ENCODE measurements at regions not wholly inside any gene's neighbourhood (a gene's known extent, or its start where the extent isn't known, plus 50 kb on each side); places are given as distances from the start of the nearest gene placed in this dataset.

DNA sequence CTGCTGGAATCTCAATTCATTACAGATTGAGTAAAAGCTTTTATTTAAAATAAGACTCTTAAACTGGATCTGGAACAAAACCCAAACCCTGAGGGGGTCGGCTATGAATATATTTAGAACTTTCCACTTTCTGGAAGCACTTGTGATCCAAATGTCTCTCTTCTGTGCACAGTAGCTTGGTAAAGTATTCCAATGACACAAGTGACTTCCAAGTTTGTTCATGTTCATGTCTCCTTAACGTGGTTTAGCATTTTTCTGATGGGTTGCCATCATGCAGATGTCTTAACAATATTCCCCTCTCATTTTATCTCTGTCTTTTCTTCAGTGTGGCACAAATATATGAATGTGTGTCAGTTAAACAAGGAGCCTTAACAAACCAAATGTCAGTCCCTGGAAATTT, 191.9 kb upstream of the SORCS1 start:
- no peak for DNase-seq
- Histone ChIP-seq H3K27me3 (no peaks in the 10 kb centered on the region), H3K36me3 (no peaks in the 10 kb centered on the region), H3K4me1 (no peaks in the 10 kb centered on the region), H3K4me3 (no peak overlapping the region), H3K9me3 (no peaks in the 10 kb centered on the region), H3K27ac (no peak overlapping the region)
- TF ChIP-seq POLR2A (IDR thresholded peaks at IDR 0.05) = no peak
- TF ChIP-seq, protein P1, sequence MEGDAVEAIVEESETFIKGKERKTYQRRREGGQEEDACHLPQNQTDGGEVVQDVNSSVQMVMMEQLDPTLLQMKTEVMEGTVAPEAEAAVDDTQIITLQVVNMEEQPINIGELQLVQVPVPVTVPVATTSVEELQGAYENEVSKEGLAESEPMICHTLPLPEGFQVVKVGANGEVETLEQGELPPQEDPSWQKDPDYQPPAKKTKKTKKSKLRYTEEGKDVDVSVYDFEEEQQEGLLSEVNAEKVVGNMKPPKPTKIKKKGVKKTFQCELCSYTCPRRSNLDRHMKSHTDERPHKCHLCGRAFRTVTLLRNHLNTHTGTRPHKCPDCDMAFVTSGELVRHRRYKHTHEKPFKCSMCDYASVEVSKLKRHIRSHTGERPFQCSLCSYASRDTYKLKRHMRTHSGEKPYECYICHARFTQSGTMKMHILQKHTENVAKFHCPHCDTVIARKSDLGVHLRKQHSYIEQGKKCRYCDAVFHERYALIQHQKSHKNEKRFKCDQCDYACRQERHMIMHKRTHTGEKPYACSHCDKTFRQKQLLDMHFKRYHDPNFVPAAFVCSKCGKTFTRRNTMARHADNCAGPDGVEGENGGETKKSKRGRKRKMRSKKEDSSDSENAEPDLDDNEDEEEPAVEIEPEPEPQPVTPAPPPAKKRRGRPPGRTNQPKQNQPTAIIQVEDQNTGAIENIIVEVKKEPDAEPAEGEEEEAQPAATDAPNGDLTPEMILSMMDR (IDR thresholded peaks at IDR 0.05) = no peak
- intact Hi-C loops (cut with DNase I; ENCODE audit: low total_unique reads) = no loop called here

DNA sequence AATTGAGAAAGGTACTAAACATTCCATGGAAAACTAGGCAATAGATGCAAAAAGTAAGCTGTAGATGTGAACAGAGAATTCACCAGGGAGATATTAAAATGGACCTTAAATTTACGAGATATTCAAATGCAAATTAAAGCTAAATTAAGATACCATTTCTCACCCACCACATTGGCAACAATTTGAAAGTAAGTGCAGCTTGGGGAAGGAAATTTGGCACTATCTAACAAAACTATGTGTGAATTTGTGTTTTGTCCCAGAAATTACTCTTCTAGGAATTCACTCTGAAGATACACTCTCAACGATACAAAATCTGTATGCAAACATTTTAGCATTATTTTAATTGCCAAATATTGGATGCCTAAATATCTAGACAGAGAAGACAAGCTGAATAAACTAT, 178.2 kb upstream of the SORCS1 start:
- Histone ChIP-seq H3K9me3 (no peaks in the 10 kb centered on the region), H3K4me1 (no peaks in the 10 kb centered on the region), H3K27me3 (no peaks in the 10 kb centered on the region), H3K27ac (no peak overlapping the region), H3K4me3 (no peak overlapping the region), H3K36me3 (no peaks in the 10 kb centered on the region)
- intact Hi-C loops (cut with DNase I; ENCODE audit: low total_unique reads) = no loop called here
- DNase-seq = no peak
- TF ChIP-seq, protein P1 (IDR thresholded peaks at IDR 0.05) = no peak
- TF ChIP-seq POLR2A (IDR thresholded peaks at IDR 0.05) = no peak

DNA sequence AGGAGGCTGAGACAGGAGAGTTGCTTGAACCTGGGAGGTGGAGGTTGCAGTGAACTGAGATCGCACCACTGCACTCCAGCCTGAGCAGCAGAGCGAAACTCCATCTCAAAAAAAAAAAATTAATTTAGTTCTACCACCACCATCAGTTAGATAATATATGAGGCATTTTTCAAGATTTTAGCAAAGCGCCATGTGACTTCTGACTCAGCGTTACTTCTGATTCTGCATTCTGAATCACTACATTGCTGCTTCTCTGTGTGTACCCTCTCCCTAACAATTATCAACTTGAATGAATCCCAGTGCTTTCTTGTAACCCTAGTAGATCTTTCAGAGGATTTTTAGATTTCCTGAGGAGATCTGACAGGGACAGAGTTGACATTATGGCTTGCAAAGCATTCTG, 176.8 kb upstream of the SORCS1 start:
- H3K4me1 ChIP-seq = no peaks in the 10 kb centered on the region
- DNase-seq = no peak
- no peaks in the 10 kb centered on the region for H3K27me3 ChIP-seq
- H3K36me3 ChIP-seq = no peaks in the 10 kb centered on the region
- no peak for TF ChIP-seq POLR2A (IDR thresholded peaks at IDR 0.05)
- TF ChIP-seq, protein P1 (IDR thresholded peaks at IDR 0.05) = no peak
- H3K27ac ChIP-seq = no peak overlapping the region
- no peaks in the 10 kb centered on the region for H3K9me3 ChIP-seq
- intact Hi-C loops (cut with DNase I; ENCODE audit: low total_unique reads) = no loop called here
- H3K4me3 ChIP-seq = no peak overlapping the region

DNA sequence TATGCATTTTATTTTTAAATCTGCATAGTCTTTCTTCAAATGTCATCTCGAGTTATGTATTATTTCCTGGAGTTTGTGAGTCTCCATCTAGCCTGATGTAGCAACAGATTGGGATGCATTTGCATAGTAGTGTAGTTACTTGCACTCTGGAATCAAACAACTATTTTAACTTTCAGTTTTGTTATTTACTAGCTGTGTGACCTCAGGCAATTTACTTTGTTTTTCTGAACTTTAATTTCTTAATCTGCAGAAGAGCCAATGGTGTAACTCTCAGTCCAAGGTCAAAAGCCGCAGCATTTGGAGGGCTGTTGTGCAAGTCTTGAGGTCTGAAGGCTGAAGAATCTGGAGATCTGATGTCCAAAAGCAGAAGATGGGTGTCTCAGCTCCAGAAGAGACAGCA, 175.8 kb upstream of the SORCS1 start:
- Histone ChIP-seq H3K9me3 (no peaks in the 10 kb centered on the region), H3K27ac (no peak overlapping the region), H3K4me3 (no peak overlapping the region), H3K27me3 (no peaks in the 10 kb centered on the region), H3K36me3 (no peaks in the 10 kb centered on the region), H3K4me1 (no peaks in the 10 kb centered on the region)
- TF ChIP-seq POLR2A (IDR thresholded peaks at IDR 0.05) = no peak
- TF ChIP-seq, protein P1 (IDR thresholded peaks at IDR 0.05) = no peak
- DNase-seq = peak; percentile 14 to 16
- intact Hi-C loops (cut with DNase I; ENCODE audit: low total_unique reads) = no loop called here

DNA sequence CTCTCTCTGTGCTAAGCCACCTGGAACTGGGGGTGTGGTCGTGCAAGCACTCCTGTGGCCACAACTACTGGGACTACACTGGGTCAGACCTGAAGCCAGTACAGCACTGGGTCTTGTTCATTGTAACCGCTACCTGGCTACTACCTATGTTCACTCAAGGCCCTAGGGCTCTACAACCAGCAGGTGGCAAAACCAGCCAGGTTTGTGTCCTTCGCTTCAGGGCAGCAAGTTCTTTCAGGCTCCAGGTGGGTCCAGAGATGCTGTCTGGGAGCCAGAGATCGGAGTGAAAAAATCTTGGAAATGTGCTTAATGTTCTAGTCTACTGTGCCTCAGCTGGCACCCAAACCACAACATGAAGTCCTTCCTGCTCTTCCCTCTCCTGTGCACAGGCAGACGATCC, 171.6 kb upstream of the SORCS1 start:
- Histone ChIP-seq H3K27ac (no peak overlapping the region), H3K9me3 (no peaks in the 10 kb centered on the region), H3K4me3 (no peak overlapping the region), H3K27me3 (no peaks in the 10 kb centered on the region), H3K36me3 (no peaks in the 10 kb centered on the region), H3K4me1 (no peaks in the 10 kb centered on the region)
- no peak for TF ChIP-seq POLR2A (IDR thresholded peaks at IDR 0.05)
- TF ChIP-seq, protein P1 (IDR thresholded peaks at IDR 0.05) = no peak
- no peak for DNase-seq
- intact Hi-C loops (cut with DNase I; ENCODE audit: low total_unique reads) = no loop called here

Measured in uterus (tissue), 3 donors.